ENCODE measurements at regions not wholly inside any gene's neighbourhood (a gene's known extent, or its start where the extent isn't known, plus 50 kb on each side); places are given as distances from the start of the nearest gene placed in this dataset.

DNA sequence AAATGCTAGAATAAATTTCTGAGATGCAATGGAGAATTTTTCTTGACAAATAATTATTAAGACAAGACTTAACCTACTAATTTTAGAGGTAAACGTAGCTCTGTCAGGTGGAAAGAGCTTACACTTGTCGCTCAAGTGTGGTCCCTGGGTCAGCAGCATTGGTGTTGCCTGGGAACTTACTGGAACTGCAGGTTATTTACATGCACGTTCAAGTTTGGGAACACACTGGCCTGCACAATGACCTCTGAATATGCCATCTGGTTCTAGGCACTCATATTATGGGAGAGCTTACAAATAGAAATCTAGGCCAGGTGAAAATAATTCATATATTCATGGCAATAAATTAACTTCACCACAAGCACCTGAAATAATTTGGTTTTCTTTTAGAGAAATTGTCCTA lies 88.5 kb upstream of the BCL9 start:
- no peak overlapping the region for H3K4ac ChIP-seq (ENCODE audit: low read depth, low read length)
- no peak overlapping the region for H4K91ac ChIP-seq (ENCODE audit: insufficient read depth, low read depth, low read length)
- no peaks in the 10 kb centered on the region for H3K36me3 ChIP-seq (ENCODE audit: control insufficient read depth, insufficient read depth, low read length)
- no peaks in the 10 kb centered on the region for H3K9me3 ChIP-seq (ENCODE audit: control insufficient read depth, insufficient read depth, low read length)
- WGBS, 2 experiments (ENCODE audit: extremely low coverage in 2 of 2, insufficient read length in 1 of 2), result 20% methylated on average over 1 of the region's 3 CpGs; no CpG with 5 or more reads in 1 of the 2 experiments
- BruUV-seq (replicated peaks), result no TSS peak
- no peaks in the 10 kb centered on the region for H3K4me1 ChIP-seq (ENCODE audit: control insufficient read depth, insufficient read depth, low read length)
- CTCF ChIA-PET, result interaction anchor here (0.8 kb wide), 1 partner anchor 23 kb away, joined by 3 read pairs; no protein-coding TSS in a partner anchor
- intact Hi-C loops (cut with micrococcal nuclease) (no loop called here), dilution Hi-C loops (cut with HindIII; ENCODE audit: low sequenced_read_pairs, unreplicated experiment) (no loop called here), in situ Hi-C loops (cut with MboI; ENCODE audit: low sequenced_read_pairs) (no loop called here)
- H3K4me3 ChIP-seq (ENCODE audit: insufficient read depth, low read depth, low read length), result no peak overlapping the region
- H2BK120ac ChIP-seq (ENCODE audit: low read depth, low read length), result no peak overlapping the region
- H2AFZ ChIP-seq (replicated peaks; ENCODE audit: low read length, poor library complexity), result no peak overlapping the region
- H3K4me2 ChIP-seq (ENCODE audit: low read depth, low read length), result no peak overlapping the region
- no peak for TF ChIP-seq RFX5 (IDR thresholded peaks at IDR 0.05; ENCODE audit: low read depth, low read length)
- no peak for TF ChIP-seq SMC3 (IDR thresholded peaks at IDR 0.05; ENCODE audit: low read depth, low read length)
- TF ChIP-seq NFE2L2 (IDR thresholded peaks at IDR 0.05; ENCODE audit: low read depth, low read length), result no peak
- no peak for TF ChIP-seq CHD1 (IDR thresholded peaks at IDR 0.05; ENCODE audit: low read depth, low read length)
- TF ChIP-seq MAZ (IDR thresholded peaks at IDR 0.05; ENCODE audit: borderline replicate concordance, low read depth, low read length), result no peak
- no peak for TF ChIP-seq POLR2A (IDR thresholded peaks at IDR 0.05; ENCODE audit: low read depth, low read length)
- TF ChIP-seq, protein P1, sequence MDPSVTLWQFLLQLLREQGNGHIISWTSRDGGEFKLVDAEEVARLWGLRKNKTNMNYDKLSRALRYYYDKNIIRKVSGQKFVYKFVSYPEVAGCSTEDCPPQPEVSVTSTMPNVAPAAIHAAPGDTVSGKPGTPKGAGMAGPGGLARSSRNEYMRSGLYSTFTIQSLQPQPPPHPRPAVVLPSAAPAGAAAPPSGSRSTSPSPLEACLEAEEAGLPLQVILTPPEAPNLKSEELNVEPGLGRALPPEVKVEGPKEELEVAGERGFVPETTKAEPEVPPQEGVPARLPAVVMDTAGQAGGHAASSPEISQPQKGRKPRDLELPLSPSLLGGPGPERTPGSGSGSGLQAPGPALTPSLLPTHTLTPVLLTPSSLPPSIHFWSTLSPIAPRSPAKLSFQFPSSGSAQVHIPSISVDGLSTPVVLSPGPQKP (IDR thresholded peaks at IDR 0.05; ENCODE audit: borderline replicate concordance, low read depth, low read length), result no peak
- no peak overlapping the region for H2BK20ac ChIP-seq (ENCODE audit: low read depth, low read length)
- H3K79me1 ChIP-seq (ENCODE audit: low read depth in 1 of 2, low read length in 2 of 2), result no peaks in the 10 kb centered on the region
- H2AK5ac ChIP-seq (ENCODE audit: low read depth, low read length), result no peak overlapping the region
- DNase-seq (no peak), ATAC-seq (ENCODE audit: low read depth) (no peak)
- H4K20me1 ChIP-seq (ENCODE audit: insufficient read depth, low read length), result no peaks in the 10 kb centered on the region
- H3K14ac ChIP-seq (replicated peaks; ENCODE audit: low read depth, low read length), result no peak overlapping the region
- POLR2A ChIA-PET (ENCODE audit: unreplicated experiment), result no interaction called here
- no peak overlapping the region for H3K23ac ChIP-seq (ENCODE audit: low read depth, low read length)
- no peak overlapping the region for H2BK15ac ChIP-seq (ENCODE audit: low read depth, low read length)
- no peaks in the 10 kb centered on the region for H3K27me3 ChIP-seq (ENCODE audit: control insufficient read depth, insufficient read depth, low read length)
- H4K8ac ChIP-seq (ENCODE audit: low read depth in 2 of 2, low read length in 2 of 2), result no peak overlapping the region
- H3K27ac ChIP-seq (ENCODE audit: insufficient read depth, low read length), result no peak overlapping the region
- no peak overlapping the region for H3K9ac ChIP-seq (ENCODE audit: low read depth, low read length)
- no peak overlapping the region for H3K18ac ChIP-seq (ENCODE audit: low read depth, low read length)
- no peaks in the 10 kb centered on the region for H3K9me1 ChIP-seq (ENCODE audit: insufficient read depth, low read length)
- H2AK9ac ChIP-seq (replicated peaks; ENCODE audit: low read depth, low read length, poor library complexity), result no peak overlapping the region
- H3K56ac ChIP-seq (ENCODE audit: extremely low read depth, insufficient read depth, low read length), result no peak overlapping the region
- no peak overlapping the region for H2BK5ac ChIP-seq (ENCODE audit: low read depth, low read length, poor library complexity, severe bottlenecking)
- H4K5ac ChIP-seq (ENCODE audit: low read depth, low read length), result no peak overlapping the region
